GM23338 (cell line): ENCODE measurements at regions not wholly inside any gene's neighbourhood (a gene's known extent, or its start where the extent isn't known, plus 50 kb on each side); places are given as distances from the start of the nearest gene placed in this dataset.

Experiments
- ATAC-seq: fragments of 200-7000 bp; cut with Tn5 transposase; 3 replicates; pipeline ENCODE4 v1.9.1; 2020
- DNase-seq: peaks from one replicate; pipeline ENCODE4 v3.0.0-alpha.2; 2015; ENCODE audit warnings: low spot score
- H2AFZ ChIP-seq: fragments of 200-600 bp; sonication (generic); 2 replicates; pipeline ENCODE4 v1.8.0; 2016; ENCODE audit warnings: antibody characterized with exemption, mild to moderate bottlenecking, moderate library complexity
- H3F3A ChIP-seq: fragments of 200-600 bp; sonication (generic); replicated peaks from 2 replicates; pipeline ENCODE4 v1.8.0; 2017; ENCODE audit warnings: antibody characterized with exemption, mixed run types, low read depth
- H3K27ac ChIP-seq: fragments of 200-600 bp; sonication (generic); 2 replicates; pipeline ENCODE4 v1.6.1; 2016; ENCODE audit warnings: low read depth
- H3K27me3 ChIP-seq: fragments of 200-600 bp; sonication (generic); 2 replicates; pipeline ENCODE4 v1.8.0; 2016; ENCODE audit warnings: mild to moderate bottlenecking, mixed run types, moderate library complexity; ENCODE audit not compliant: insufficient read depth
- H3K36me3 ChIP-seq: fragments of 200-600 bp; sonication (generic); 2 replicates; pipeline ENCODE4 v1.8.0; 2016; ENCODE audit warnings: mild to moderate bottlenecking; ENCODE audit not compliant: insufficient read depth
- H3K4me1 ChIP-seq: fragments of 200-600 bp; sonication (generic); 2 replicates; pipeline ENCODE4 v1.8.0; 2016; ENCODE audit warnings: mild to moderate bottlenecking, moderate library complexity; ENCODE audit not compliant: insufficient read depth
- H3K4me2 ChIP-seq: fragments of 200-600 bp; sonication (generic); 2 replicates; pipeline ENCODE4 v1.7.1; 2017; ENCODE audit warnings: mixed run types
- H3K4me3 ChIP-seq: fragments of 200-600 bp; sonication (generic); 2 replicates; pipeline ENCODE4 v1.6.1; 2016; ENCODE audit warnings: mixed run types
- H3K79me2 ChIP-seq: fragments of 200-600 bp; sonication (generic); replicated peaks from 2 replicates; pipeline ENCODE4 v1.8.0; 2017; ENCODE audit warnings: mild to moderate bottlenecking; ENCODE audit not compliant: insufficient read depth
- H3K9me2 ChIP-seq: fragments of 200-600 bp; sonication (generic); 2 replicates; pipeline ENCODE4 v1.8.0; 2017; ENCODE audit not compliant: insufficient read depth
- H4K20me1 ChIP-seq: fragments of 200-600 bp; sonication (generic); replicated peaks from 2 replicates; pipeline ENCODE4 v1.8.0; 2017; ENCODE audit warnings: mild to moderate bottlenecking; ENCODE audit not compliant: insufficient read depth
- H3K27ac Mint-ChIP-seq: 2 replicates; pipeline ENCODE4 v1.8.0; 2020; ENCODE audit warnings: inconsistent platforms, mild to moderate bottlenecking, moderate library complexity, mixed read lengths
- H3K27me3 Mint-ChIP-seq: 3 replicates; pipeline ENCODE4 v1.8.0; 2022; ENCODE audit warnings: low read depth, mild to moderate bottlenecking, moderate library complexity, mixed read lengths, inconsistent platforms; ENCODE audit not compliant: insufficient read depth, poor library complexity
- H3K36me3 Mint-ChIP-seq: 3 replicates; pipeline ENCODE4 v1.8.0; 2021; ENCODE audit warnings: low read depth, mild to moderate bottlenecking, inconsistent platforms, moderate library complexity, mixed read lengths
- H3K4me1 Mint-ChIP-seq: 3 replicates; pipeline ENCODE4 v1.8.0; 2020; ENCODE audit warnings: mild to moderate bottlenecking, inconsistent platforms, mixed read lengths
- H3K4me3 Mint-ChIP-seq: 3 replicates; pipeline ENCODE4 v1.8.0; 2021; ENCODE audit warnings: moderate library complexity, mild to moderate bottlenecking, inconsistent platforms, mixed read lengths
- H3K9me3 Mint-ChIP-seq: 3 replicates; pipeline ENCODE4 v1.8.0; 2020; ENCODE audit warnings: moderate library complexity, mild to moderate bottlenecking, inconsistent platforms, mixed read lengths
- CREB1 ChIP-seq: fragments of 250-450 bp; sonication (Bioruptor Pico); IDR thresholded peaks from 2 replicates; pipeline ENCODE4 v1.5.0; 2020; ENCODE audit warnings: low read depth, mild to moderate bottlenecking, moderate library complexity
- CTCF ChIP-seq, 2 experiments: fragments of 200-600 bp in 1 of 2; sonication (generic) in 1 of 2; conservative IDR thresholded peaks; 2 replicates each; pipeline versions ENCODE4 v1.5.1 to v1.6.1; 2016 to 2017; ENCODE audit warnings: antibody characterized with exemption in 2 of 2, low read depth in 2 of 2, mild to moderate bottlenecking in 2 of 2, moderate library complexity in 1 of 2
- ETS1 ChIP-seq: IDR thresholded peaks from 2 replicates; pipeline ENCODE4 v1.6.1; 2016; ENCODE audit warnings: antibody characterized with exemption
- EZH2 ChIP-seq: fragments of 200-600 bp; sonication (generic); IDR thresholded peaks from one replicate; pipeline ENCODE4 v1.8.0; 2017; ENCODE audit warnings: antibody characterized with exemption, mild to moderate bottlenecking, low read depth; ENCODE audit not compliant: unreplicated experiment
- EZH2phosphoT487 ChIP-seq: fragments of 200-600 bp; sonication (generic); IDR thresholded peaks from one replicate; pipeline ENCODE4 v1.8.1; 2018; ENCODE audit warnings: antibody characterized with exemption; ENCODE audit not compliant: unreplicated experiment
- JUNB ChIP-seq: IDR thresholded peaks from one replicate; pipeline ENCODE4 v1.6.1; 2016; ENCODE audit warnings: antibody characterized with exemption; ENCODE audit not compliant: unreplicated experiment
- NANOG ChIP-seq: IDR thresholded peaks from 2 replicates; pipeline ENCODE4 v1.6.1; 2016; ENCODE audit warnings: antibody characterized with exemption, borderline replicate concordance
- POLR2AphosphoS5 ChIP-seq: IDR thresholded peaks from 2 replicates; pipeline ENCODE4 v1.6.1; 2016; ENCODE audit warnings: antibody characterized with exemption, low read depth
- REST ChIP-seq: IDR thresholded peaks from one replicate; pipeline ENCODE4 v1.6.1; 2018; ENCODE audit warnings: antibody characterized with exemption; ENCODE audit not compliant: unreplicated experiment
- STAT1 ChIP-seq: IDR thresholded peaks from one replicate; pipeline ENCODE4 v1.6.1; 2016; ENCODE audit warnings: antibody characterized with exemption; ENCODE audit not compliant: unreplicated experiment
- ZNF114 ChIP-seq: fragments of 250-450 bp; sonication (Bioruptor Pico); IDR thresholded peaks from 2 replicates; pipeline ENCODE4 v1.5.0; 2020; ENCODE audit warnings: mild to moderate bottlenecking, moderate library complexity
- ZNF331 ChIP-seq: fragments of 250-450 bp; sonication (Bioruptor Pico); IDR thresholded peaks from 2 replicates; pipeline ENCODE4 v1.5.0; 2020; ENCODE audit warnings: low read depth, mild to moderate bottlenecking, moderate library complexity
- ZNF462 ChIP-seq: fragments of 250-450 bp; sonication (Bioruptor Pico); IDR thresholded peaks from 2 replicates; pipeline ENCODE4 v1.5.0; 2020; ENCODE audit warnings: mild to moderate bottlenecking, moderate library complexity

- no peaks in the 10 kb centered on the region for H3K27me3 ChIP-seq
- no peaks in the 10 kb centered on the region for H3K36me3 ChIP-seq
- no peak overlapping the region for H3K27ac ChIP-seq
- TF ChIP-seq ZNF331 (no peak), ZNF114 (CRISPR knock-in tag) (no peak), POLR2AphosphoS5 (no peak), NANOG (no peak), JUNB (no peak), REST (no peak), CREB1 (no peak), CTCF (conservative IDR thresholded peaks at IDR 0.05; ENCODE audit: low read depth in 2 of 2) (no peak), ETS1 (no peak), ZNF462 (CRISPR knock-in tag) (no peak), EZH2 (no peak), EZH2phosphoT487 (no peak), STAT1 (no peak)
- Mint-ChIP-seq H3K27me3 (peaks cover 4% of the 10 kb centered on the region), H3K4me3 (no peak overlapping the region), H3K27ac (no peak overlapping the region), H3K4me1 (no peaks in the 10 kb centered on the region), H3K36me3 (no peaks in the 10 kb centered on the region), H3K9me3 (no peaks in the 10 kb centered on the region)
- ATAC-seq (no peak), DNase-seq (no peak)
- no peak overlapping the region for H2AFZ ChIP-seq
- no peak overlapping the region for H3K4me3 ChIP-seq
- no peaks in the 10 kb centered on the region for H3K4me1 ChIP-seq
- H4K20me1 ChIP-seq, result no peaks in the 10 kb centered on the region
- H3K4me2 ChIP-seq, result no peak overlapping the region
- no peaks in the 10 kb centered on the region for H3K9me2 ChIP-seq
- H3F3A ChIP-seq, result no peaks in the 10 kb centered on the region
- no peaks in the 10 kb centered on the region for H3K79me2 ChIP-seq
Measured at GRCh38 chr2:19580830-19581229, 222.4 kb upstream of the OSR1 start.
